Neuron (in vitro differentiated cells): ENCODE measurements at regions not wholly inside any gene's neighbourhood (a gene's known extent, or its start where the extent isn't known, plus 50 kb on each side); places are given as distances from the start of the nearest gene placed in this dataset.
"Not testable (repeated sequence)": the region's sequence is repeated elsewhere in the genome, so short reads cannot be mapped to it uniquely, and the experiment has no call there.

Experiments used
- H2AFZ ChIP-seq: one replicate; pipeline ENCODE4 v1.6.1; 2013; ENCODE audit warnings: low read depth, mild to moderate bottlenecking, inconsistent platforms, low read length, moderate library complexity
- H3K27me3 ChIP-seq: one replicate; pipeline ENCODE4 v1.6.1; 2013; ENCODE audit warnings: low read length; ENCODE audit not compliant: insufficient read depth
- H3K36me3 ChIP-seq: one replicate; pipeline ENCODE4 v1.6.1; 2013; ENCODE audit warnings: low read length; ENCODE audit not compliant: insufficient read depth
- H3K4me1 ChIP-seq: one replicate; pipeline ENCODE4 v1.6.1; 2013; ENCODE audit warnings: low read length; ENCODE audit not compliant: insufficient read depth
- H3K4me3 ChIP-seq: 2 replicates; pipeline ENCODE4 v1.5.1; 2013; ENCODE audit warnings: mild to moderate bottlenecking, low read length, moderate library complexity
- H3K9me3 ChIP-seq: one replicate; pipeline ENCODE4 v1.6.1; 2013; ENCODE audit warnings: low read length

- not testable (repeated sequence) for H3K27me3 ChIP-seq, H3K9me3 ChIP-seq, H2AFZ ChIP-seq, H3K36me3 ChIP-seq, H3K4me1 ChIP-seq, H3K4me3 ChIP-seq
These were observed 171.4 kb upstream of the ZNF322 start for GRCh38 chr6:26830992-26831391.

- H3K4me1 ChIP-seq, H3K9me3 ChIP-seq, H3K4me3 ChIP-seq, H2AFZ ChIP-seq, H3K27me3 ChIP-seq, H3K36me3 ChIP-seq: not testable (repeated sequence)
These were observed 176.2 kb upstream of the ZNF322 start for GRCh38 chr6:26835707-26836106.

GRCh38 chr6:26836657-26837056 lies 177.1 kb upstream of the ZNF322 start:
- H3K27me3 ChIP-seq, H3K4me3 ChIP-seq, H2AFZ ChIP-seq, H3K36me3 ChIP-seq, H3K4me1 ChIP-seq, H3K9me3 ChIP-seq: not testable (repeated sequence)

GRCh38 chr6:26844823-26845222 lies 185.3 kb upstream of the ZNF322 start:
- not testable (repeated sequence) for H3K4me3 ChIP-seq, H3K9me3 ChIP-seq, H3K27me3 ChIP-seq, H2AFZ ChIP-seq, H3K4me1 ChIP-seq, H3K36me3 ChIP-seq

GRCh38 chr6:26857289-26857688 lies 197.7 kb upstream of the ZNF322 start:
- not testable (repeated sequence) for H3K9me3 ChIP-seq, H3K27me3 ChIP-seq, H3K36me3 ChIP-seq, H3K4me1 ChIP-seq, H2AFZ ChIP-seq, H3K4me3 ChIP-seq

GRCh38 chr6:26859067-26859770 lies 199.7 kb upstream of the ZNF322 start:
- H2AFZ ChIP-seq, H3K9me3 ChIP-seq, H3K27me3 ChIP-seq, H3K36me3 ChIP-seq, H3K4me3 ChIP-seq, H3K4me1 ChIP-seq: not testable (repeated sequence)

- H3K4me1 ChIP-seq, H3K36me3 ChIP-seq, H2AFZ ChIP-seq, H3K4me3 ChIP-seq, H3K9me3 ChIP-seq, H3K27me3 ChIP-seq: not testable (repeated sequence)
These were observed 200.2 kb upstream of the ZNF322 start for GRCh38 chr6:26859771-26860163.

GRCh38 chr6:26861913-26862312 lies 202.4 kb upstream of the ZNF322 start:
- not testable (repeated sequence) for H3K4me3 ChIP-seq, H3K36me3 ChIP-seq, H3K9me3 ChIP-seq, H3K4me1 ChIP-seq, H2AFZ ChIP-seq, H3K27me3 ChIP-seq

- H3K4me1 ChIP-seq, H3K4me3 ChIP-seq, H3K36me3 ChIP-seq, H3K9me3 ChIP-seq, H3K27me3 ChIP-seq, H2AFZ ChIP-seq: not testable (repeated sequence)
These were observed 204.1 kb upstream of the ZNF322 start for GRCh38 chr6:26863641-26864040.

- not testable (repeated sequence) for H3K9me3 ChIP-seq, H3K27me3 ChIP-seq, H3K4me3 ChIP-seq, H3K4me1 ChIP-seq, H2AFZ ChIP-seq, H3K36me3 ChIP-seq
These were observed 239.2 kb upstream of the ZNF322 start for GRCh38 chr6:26898785-26899184.

- H3K4me3 ChIP-seq, H3K36me3 ChIP-seq, H3K27me3 ChIP-seq, H2AFZ ChIP-seq, H3K4me1 ChIP-seq, H3K9me3 ChIP-seq: not testable (repeated sequence)
These were observed 264.7 kb upstream of the ZNF322 start for GRCh38 chr6:26924206-26924605.

GRCh38 chr6:26928190-26928589 lies 268.6 kb upstream of the ZNF322 start:
- not testable (repeated sequence) for H3K36me3 ChIP-seq, H3K27me3 ChIP-seq, H3K9me3 ChIP-seq, H3K4me3 ChIP-seq, H3K4me1 ChIP-seq, H2AFZ ChIP-seq

GRCh38 chr6:26937258-26937657 lies 277.7 kb upstream of the ZNF322 start:
- H3K4me1 ChIP-seq, H3K27me3 ChIP-seq, H3K36me3 ChIP-seq, H2AFZ ChIP-seq, H3K9me3 ChIP-seq, H3K4me3 ChIP-seq: not testable (repeated sequence)

- not testable (repeated sequence) for H3K27me3 ChIP-seq, H3K36me3 ChIP-seq, H3K4me1 ChIP-seq, H2AFZ ChIP-seq, H3K4me3 ChIP-seq, H3K9me3 ChIP-seq
These were observed 291.7 kb upstream of the ZNF322 start for GRCh38 chr6:26951211-26951610.
